Muscle layer of colon (tissue), 2 donors: ENCODE measurements at regions not wholly inside any gene's neighbourhood (a gene's known extent, or its start where the extent isn't known, plus 50 kb on each side); places are given as distances from the start of the nearest gene placed in this dataset.

Source experiments
- H3K27ac ChIP-seq: one replicate; pipeline ENCODE4 v1.7.0; 2013; ENCODE audit warnings: low read depth, mild to moderate bottlenecking, low read length, moderate library complexity
- H3K27me3 ChIP-seq, 2 donors: one replicate each; pipeline ENCODE4 v1.7.0; 2013; ENCODE audit warnings: low read length in 2 of 2, mild to moderate bottlenecking in 2 of 2; ENCODE audit not compliant: insufficient read depth in 2 of 2, control insufficient read depth in 1 of 2
- H3K36me3 ChIP-seq: one replicate; pipeline ENCODE4 v1.7.0; 2013; ENCODE audit warnings: mild to moderate bottlenecking, low read length; ENCODE audit not compliant: insufficient read depth
- H3K4me1 ChIP-seq: one replicate; pipeline ENCODE4 v1.7.0; 2013; ENCODE audit warnings: mild to moderate bottlenecking, low read length; ENCODE audit not compliant: insufficient read depth
- H3K4me3 ChIP-seq, 2 donors: one replicate each; pipeline ENCODE4 v1.7.0; 2013; ENCODE audit warnings: low read length in 2 of 2, low read depth in 1 of 2, mild to moderate bottlenecking in 1 of 2, moderate library complexity in 1 of 2
- H3K9ac ChIP-seq: one replicate; pipeline ENCODE4 v1.7.0; 2013; ENCODE audit warnings: low read length
- H3K9me3 ChIP-seq: one replicate; pipeline ENCODE4 v1.7.0; 2013; ENCODE audit warnings: mild to moderate bottlenecking, low read length
- donor health status: abdominal sarcoma.
- donor health status: Adenocarcinoma of cecum.

DNA sequence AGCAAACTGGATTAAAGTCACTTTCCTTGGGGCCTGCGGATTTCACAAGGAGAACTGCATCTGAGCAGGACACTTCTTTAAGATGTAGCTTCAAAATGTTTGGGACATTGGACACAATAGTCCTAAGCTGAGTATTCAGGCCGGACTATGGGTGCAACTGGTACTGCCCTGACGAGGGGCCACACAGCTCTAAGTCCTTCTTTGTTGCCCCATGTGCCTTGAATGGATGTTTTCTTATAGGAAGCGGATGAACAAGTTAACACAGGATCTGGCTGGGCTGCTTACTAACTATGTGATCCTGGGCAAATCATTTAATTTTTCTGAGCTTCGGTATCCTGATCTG is 147.8 kb upstream of the KLF14 start:
- Histone ChIP-seq H3K9ac (no peak overlapping the region), H3K27ac (no peak overlapping the region), H3K27me3 (no peaks in the 10 kb centered on the region)

DNA sequence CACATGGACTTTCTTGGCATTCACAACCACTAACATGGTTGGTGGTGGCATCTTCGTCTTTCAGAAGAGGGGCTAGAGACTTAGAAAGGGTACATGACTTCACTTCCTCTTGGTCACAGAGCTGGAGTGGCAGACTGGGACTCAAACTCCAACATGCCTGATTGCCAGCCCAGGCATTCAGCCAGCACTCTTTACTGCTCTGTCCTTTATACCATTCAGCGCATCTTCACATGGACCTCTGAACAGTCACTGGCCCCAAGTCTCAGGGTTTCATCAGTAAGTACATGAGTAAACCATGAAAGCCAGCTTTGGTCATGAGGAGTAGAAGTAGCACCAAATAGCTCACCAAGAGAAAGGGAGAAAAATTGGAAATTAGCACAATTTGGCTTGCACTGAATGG is 148.4 kb upstream of the KLF14 start:
- Histone ChIP-seq H3K36me3 (peaks cover 50% of the 10 kb centered on the region), H3K27me3 (no peaks in the 10 kb centered on the region), H3K9ac (no peak overlapping the region), H3K9me3 (no peaks in the 10 kb centered on the region), H3K4me1 (peaks cover 5% of the 10 kb centered on the region), H3K27ac (no peak overlapping the region), H3K4me3 (no peak overlapping the region)

More for the DNA sequence above, 147.8 kb upstream of the KLF14 start:
- Histone ChIP-seq H3K9me3 (no peaks in the 10 kb centered on the region), H3K4me1 (peaks cover 5% of the 10 kb centered on the region), H3K4me3 (no peak overlapping the region), H3K36me3 (peaks cover 57% of the 10 kb centered on the region)

DNA sequence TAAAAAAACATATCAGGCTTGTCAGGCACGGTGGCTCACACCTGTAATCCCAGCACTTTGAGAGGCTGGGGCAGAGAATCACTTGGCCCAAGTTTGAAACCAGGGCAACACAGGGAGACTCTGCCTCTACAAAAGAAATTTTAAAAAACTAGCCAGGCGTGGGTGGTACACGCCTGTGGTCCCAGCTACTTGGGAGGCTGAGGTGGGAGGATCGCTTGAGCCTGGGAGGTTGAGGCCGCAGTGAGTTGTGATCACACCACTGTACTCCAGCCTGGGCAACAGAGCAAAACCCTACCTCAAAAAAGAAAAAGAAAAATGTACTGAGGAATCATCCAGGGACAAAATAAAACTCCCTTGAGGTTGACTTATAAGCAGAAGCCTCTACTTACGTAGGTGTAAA is 149.9 kb upstream of the KLF14 start:
- Histone ChIP-seq H3K27ac (no peak overlapping the region), H3K36me3 (peaks cover 42% of the 10 kb centered on the region), H3K9ac (no peak overlapping the region), H3K9me3 (no peaks in the 10 kb centered on the region), H3K27me3 (no peaks in the 10 kb centered on the region), H3K4me1 (peaks cover 5% of the 10 kb centered on the region), H3K4me3 (no peak overlapping the region)

DNA sequence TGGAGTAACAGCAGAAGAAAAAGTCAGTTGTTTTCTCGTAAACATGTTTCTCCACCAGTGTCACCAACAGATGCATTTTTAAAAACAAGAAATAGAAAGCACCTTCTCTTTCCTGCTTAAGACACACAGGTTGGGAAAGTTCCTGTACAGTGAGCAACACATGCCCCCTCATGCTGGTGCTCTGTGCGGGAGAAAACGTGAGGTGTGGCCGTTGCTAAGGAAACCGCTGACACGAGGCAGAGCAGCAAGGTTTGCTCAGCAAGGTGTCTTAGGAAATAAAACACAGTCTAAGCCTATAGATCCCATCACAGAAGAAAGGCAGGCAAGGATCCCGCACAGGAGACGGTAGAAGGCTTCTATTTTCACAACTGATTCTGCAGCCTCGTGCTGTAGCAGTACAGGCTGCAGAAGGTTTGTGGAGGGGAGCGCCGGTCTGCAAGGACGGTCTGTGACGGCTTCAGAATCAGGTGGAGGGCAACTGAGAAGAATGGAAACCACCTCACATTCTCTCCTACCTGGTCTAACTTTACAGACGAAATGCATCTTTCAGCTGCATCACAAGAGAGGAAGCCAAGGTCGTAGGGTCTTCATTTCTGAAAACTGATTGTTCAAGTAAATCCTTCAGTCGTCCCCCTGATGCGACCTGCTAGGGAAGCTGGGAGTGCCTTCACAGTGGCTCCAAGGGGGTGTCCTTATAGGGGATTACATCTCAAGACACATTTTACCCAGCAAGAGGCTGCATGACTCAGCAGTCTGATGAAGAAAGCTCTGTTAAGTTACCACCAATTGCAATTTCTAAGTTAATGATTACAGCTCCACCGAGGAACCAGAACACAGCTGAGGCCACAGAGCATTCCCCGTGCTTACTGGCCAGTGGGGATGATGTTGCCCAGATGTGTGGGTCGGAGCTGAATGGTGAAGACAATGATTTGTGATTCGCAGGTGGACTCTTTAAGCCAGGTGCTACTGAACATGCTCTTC is 150.7 kb upstream of the KLF14 start:
- Histone ChIP-seq H3K36me3 (peaks cover 43% of the 10 kb centered on the region), H3K27ac (no peak overlapping the region), H3K4me3 (no peak overlapping the region), H3K4me1 (peaks cover 5% of the 10 kb centered on the region), H3K9me3 (no peaks in the 10 kb centered on the region), H3K9ac (no peak overlapping the region), H3K27me3 (no peaks in the 10 kb centered on the region)

DNA sequence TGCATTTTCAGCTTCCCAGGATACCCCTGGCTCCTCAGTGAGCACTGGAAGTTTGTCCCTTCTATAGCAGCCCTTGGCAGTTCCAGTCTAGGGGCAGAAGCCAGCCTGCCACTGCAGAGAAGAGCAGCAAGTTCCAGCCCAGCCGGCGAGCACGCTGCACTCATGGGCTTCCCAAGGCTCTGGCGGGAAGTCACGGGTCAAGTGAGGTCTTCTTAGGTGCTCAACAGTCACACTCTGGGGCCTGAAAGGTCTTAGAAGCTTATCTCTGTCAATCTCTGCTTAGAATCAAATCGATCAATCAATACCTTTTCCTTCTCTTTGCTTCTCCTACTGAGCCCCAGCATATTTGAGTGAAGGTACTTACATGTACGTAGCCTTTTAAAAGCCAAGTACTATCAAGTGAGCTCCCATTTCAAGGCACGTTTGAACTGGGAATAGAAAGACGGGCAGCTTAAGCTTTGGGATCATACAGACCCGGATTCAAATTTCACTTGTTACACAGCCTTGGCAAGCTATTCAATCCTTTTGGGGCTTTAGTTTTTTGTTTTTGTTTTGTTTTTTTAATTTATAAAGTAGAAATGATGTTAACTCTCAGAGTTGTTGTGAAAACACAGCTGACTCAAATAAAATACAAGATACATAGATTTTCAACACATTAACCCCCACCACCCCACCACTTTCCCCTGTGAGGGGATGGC is 152.6 kb upstream of the KLF14 start:
- H3K4me1 ChIP-seq = peaks cover 19% of the 10 kb centered on the region
- H3K9ac ChIP-seq = no peak overlapping the region
- H3K27ac ChIP-seq = no peak overlapping the region
- no peaks in the 10 kb centered on the region for H3K9me3 ChIP-seq
- no peaks in the 10 kb centered on the region for H3K27me3 ChIP-seq
- H3K4me3 ChIP-seq = no peak overlapping the region
- H3K36me3 ChIP-seq = peaks cover 41% of the 10 kb centered on the region

DNA sequence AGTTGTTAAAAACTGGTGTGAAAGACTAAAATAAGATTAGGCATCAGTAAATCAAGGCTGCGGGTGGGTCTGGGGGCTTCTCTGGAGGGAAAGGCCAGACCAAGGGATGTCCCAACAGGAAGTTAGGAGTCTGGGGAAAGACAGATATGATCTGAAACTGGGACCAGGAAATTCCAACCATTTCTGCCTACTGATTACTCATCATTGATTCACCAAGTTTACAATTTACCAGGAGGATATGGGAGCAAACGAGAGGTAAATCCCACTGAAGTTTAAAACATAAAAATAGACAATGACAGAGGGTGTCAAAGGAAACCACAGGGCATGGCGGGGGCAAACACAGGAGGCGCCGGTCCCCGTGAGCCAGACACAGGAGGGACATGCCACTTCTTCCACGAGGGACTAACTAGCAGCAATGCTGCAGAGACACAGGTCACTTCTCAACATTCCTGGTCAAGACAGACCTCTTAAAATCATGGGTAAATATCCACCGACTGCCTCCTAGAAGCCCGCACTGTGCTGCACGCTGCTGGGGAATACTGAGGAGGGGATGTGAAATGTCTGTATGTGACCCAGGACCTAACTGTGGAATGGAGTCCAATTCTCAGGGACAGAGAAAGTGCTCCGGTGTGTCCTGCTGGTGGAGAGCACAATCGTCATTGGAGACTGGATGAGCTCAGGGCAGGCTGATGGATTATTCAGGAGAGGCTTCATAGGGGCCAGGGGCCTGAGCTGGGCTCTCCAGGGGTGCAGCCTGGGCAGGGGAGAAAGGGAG is 153.4 kb upstream of the KLF14 start:
- Histone ChIP-seq H3K4me1 (peaks cover 19% of the 10 kb centered on the region), H3K36me3 (peaks cover 33% of the 10 kb centered on the region), H3K9ac (no peak overlapping the region), H3K4me3 (no peak overlapping the region), H3K9me3 (no peaks in the 10 kb centered on the region), H3K27ac (no peak overlapping the region), H3K27me3 (no peaks in the 10 kb centered on the region)

DNA sequence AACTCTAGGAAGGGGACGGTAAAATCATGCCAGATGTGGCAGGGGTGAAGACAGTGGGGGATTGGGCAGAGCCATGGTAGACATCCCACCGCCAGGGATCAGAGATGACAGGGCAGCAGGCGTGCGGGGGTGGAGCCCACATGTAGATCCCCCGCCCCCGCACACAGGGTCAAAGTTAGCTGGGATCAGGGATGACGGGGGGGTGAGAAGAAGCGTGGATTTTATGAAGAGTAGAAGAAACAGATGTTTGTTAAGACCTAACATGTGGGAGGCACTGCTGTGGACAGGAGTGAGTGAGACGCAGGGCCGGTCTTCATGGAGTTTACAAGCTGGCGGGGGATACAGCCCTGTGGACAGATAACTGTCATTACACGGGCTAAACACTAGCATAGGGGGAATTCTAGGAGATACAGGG is 154.0 kb upstream of the KLF14 start:
- Histone ChIP-seq H3K36me3 (peaks cover 27% of the 10 kb centered on the region), H3K9ac (no peak overlapping the region), H3K27ac (no peak overlapping the region), H3K4me3 (no peak overlapping the region), H3K9me3 (no peaks in the 10 kb centered on the region), H3K27me3 (no peaks in the 10 kb centered on the region), H3K4me1 (peaks cover 19% of the 10 kb centered on the region)

DNA sequence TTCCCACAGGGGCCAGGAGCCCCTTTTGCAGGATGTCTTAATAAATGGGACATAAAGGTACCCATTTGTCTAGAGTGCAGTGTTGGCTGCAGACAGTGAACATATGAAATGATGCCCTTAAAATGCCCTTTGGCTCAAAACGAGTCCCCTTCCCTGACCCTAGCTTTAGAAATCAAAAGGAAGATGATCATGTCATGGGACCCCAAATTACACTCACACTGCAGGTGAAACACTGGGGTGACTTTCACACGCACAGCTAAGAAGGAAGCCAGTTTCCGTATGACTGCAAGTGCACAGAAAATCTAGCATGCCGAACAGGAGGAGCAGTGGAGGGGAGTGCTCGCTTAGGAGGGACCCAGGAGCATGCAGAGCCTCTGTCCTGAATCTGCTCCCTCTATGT is 154.5 kb upstream of the KLF14 start:
- Histone ChIP-seq H3K27me3 (no peaks in the 10 kb centered on the region), H3K9me3 (no peaks in the 10 kb centered on the region), H3K27ac (no peak overlapping the region), H3K4me3 (no peak overlapping the region), H3K36me3 (peaks cover 24% of the 10 kb centered on the region), H3K9ac (no peak overlapping the region), H3K4me1 (peaks cover 19% of the 10 kb centered on the region)

DNA sequence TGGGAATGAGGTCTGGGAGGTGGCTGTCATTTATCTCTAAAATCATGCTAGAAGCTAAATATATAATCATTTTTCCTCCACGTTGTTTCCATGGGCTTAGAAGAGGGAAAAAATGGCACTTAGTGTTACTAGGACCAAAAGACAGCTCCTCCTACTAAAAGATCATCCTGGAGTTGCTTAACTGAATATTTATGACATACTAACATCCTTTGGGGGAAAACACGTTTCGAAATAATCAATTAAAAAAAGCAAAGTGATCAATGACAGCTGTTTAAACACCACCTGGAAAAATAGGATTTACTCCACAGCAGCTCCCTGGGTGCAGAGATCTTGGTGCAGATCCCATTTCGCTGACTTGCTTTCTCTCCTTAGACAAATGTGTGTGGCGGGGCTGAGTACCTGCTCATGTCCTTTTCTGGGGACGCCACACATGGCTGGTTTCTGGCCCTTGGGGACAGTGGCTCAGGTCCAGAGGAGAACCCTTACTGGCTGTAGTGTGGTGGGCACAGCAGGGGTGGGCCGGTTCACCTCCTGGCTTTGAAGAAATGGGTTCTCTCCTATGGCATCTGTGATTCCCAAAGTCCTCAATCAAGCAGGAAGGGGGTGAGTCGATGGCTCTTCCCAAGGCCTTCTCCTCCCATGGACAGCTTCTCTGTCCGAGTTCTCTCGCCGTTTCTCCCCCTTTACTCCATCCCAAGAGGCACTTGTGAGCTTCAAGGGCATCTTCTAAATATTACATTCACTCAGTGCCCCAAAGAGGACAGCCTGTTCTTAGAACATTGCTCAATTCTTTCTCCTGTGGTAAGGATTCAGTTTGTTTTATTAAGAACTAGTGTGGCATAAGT is 156.4 kb upstream of the KLF14 start:
- Histone ChIP-seq H3K27me3 (no peaks in the 10 kb centered on the region), H3K27ac (peak overlapping the region; percentile 46), H3K4me1 (peaks cover 20% of the 10 kb centered on the region), H3K4me3 (no peak overlapping the region), H3K9ac (no peak overlapping the region), H3K36me3 (peaks cover 6% of the 10 kb centered on the region), H3K9me3 (no peaks in the 10 kb centered on the region)

DNA sequence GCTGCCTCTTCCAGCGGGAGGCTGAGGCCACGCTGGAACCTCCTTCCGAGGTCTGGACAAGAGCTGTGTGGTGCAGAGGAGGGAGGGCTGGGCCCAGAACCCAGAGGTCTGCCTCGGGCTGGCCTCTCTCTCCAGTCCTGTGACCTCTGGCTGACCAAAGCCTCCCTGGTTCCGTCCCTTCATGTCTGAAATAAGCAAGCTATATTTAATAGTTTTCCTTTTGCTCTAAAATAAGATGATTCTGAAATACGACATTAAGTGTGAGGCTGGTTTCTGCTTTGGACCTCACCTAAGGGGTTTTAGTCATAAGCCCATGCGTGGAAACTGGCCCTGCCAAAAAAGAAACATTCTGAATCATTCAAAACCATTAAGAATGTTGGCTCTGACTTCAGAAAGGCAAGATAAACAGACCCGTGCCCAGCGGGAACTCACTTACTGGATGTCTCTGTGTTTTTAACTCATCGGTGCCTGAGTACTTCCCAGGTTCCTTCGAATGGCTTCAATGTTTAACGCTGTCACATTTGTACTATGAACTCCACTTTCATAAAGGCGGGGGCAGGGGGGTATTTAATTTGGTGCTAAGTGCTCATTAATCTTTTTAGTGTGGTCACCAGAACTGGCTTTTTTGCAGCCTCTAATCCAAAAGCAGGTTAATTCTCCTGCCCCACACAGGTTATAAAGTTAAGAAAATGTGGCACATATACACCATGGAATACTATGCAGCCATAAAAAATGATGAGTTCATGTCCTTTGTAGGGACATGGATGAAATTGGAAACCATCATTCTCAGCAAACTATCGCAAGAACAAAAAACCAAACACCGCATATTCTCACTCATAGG is 157.5 kb upstream of the KLF14 start:
- no peak overlapping the region for H3K27ac ChIP-seq
- H3K36me3 ChIP-seq = peaks cover 11% of the 10 kb centered on the region
- no peak overlapping the region for H3K9ac ChIP-seq

More for the DNA sequence above, 157.5 kb upstream of the KLF14 start:
- Histone ChIP-seq H3K27me3 (no peaks in the 10 kb centered on the region), H3K4me3 (no peak overlapping the region), H3K4me1 (peaks cover 24% of the 10 kb centered on the region), H3K9me3 (no peaks in the 10 kb centered on the region)
